Body of pancreas (tissue), 4 donors: ENCODE measurements at regions not wholly inside any gene's neighbourhood (a gene's known extent, or its start where the extent isn't known, plus 50 kb on each side); places are given as distances from the start of the nearest gene placed in this dataset.

Source experiments
- ATAC-seq: fragments of 150-250 bp; one replicate; pipeline ENCODE4 v1.9.1; 2016
- DNase-seq, 4 donors: peaks; one replicate each; pipeline ENCODE4 v3.0.0-alpha.2; 2019
- H3K27ac ChIP-seq, 4 donors: fragments of 200-600 bp; sonication (generic); 1 replicate in 3 of 4; 2 replicates in 1 of 4; pipeline versions ENCODE4 v1.5.1 to v1.6.1; 2016 to 2019; ENCODE audit warnings: mild to moderate bottlenecking in 1 of 4, mixed read lengths in 1 of 4, moderate library complexity in 1 of 4
- H3K27me3 ChIP-seq, 2 donors: fragments of 200-600 bp; sonication (generic); one replicate each; pipeline ENCODE4 v1.6.0; 2016; ENCODE audit warnings: mild to moderate bottlenecking in 1 of 2
- H3K36me3 ChIP-seq, 2 donors: fragments of 200-600 bp; sonication (generic); replicated peaks in 1 of 2; 2 replicates each; pipeline ENCODE4 v1.5.1; 2016; ENCODE audit warnings: low read depth in 2 of 2; ENCODE audit not compliant: insufficient read depth in 1 of 2
- H3K4me1 ChIP-seq: fragments of 200-600 bp; sonication (generic); one replicate; pipeline ENCODE4 v1.6.0; 2016
- H3K4me3 ChIP-seq, 2 donors: fragments of 200-600 bp; sonication (generic); 1 replicate in 1 of 2; 2 replicates in 1 of 2; pipeline ENCODE4 v1.5.1; 2016 to 2019
- H3K9me3 ChIP-seq, 3 donors: fragments of 200-600 bp; sonication (generic); 1 replicate in 2 of 3; 2 replicates in 1 of 3; pipeline ENCODE4 v1.5.1; 2016
- POLR2A ChIP-seq, 3 donors: fragments of 450-650 bp; IDR thresholded peaks; one replicate each; pipeline ENCODE4 v1.6.1; 2016; ENCODE audit warnings: antibody characterized with exemption in 3 of 3, mild to moderate bottlenecking in 2 of 3
- WGBS, 2 donors: methylation state at CpG; one replicate each; pipeline ENCODE4 v1.1.5; 2017; 5-methylcytosine and 5-hydroxymethylcytosine counted together
- intact Hi-C: fragments of 100-400 bp; cut with DNase I; formaldehyde crosslinking; loops from one replicate; pipeline ENCODE4 v1.15.1; 2023
- TF ChIP-seq, protein P1 (sequence below), 7 experiments: fragments of 450-650 bp in 4 of 7; fragments of 200-600 bp in 3 of 7; sonication (generic) in 3 of 7; IDR thresholded peaks; one replicate each; pipeline ENCODE4 v1.5.1; 2016 to 2019; ENCODE audit warnings: antibody characterized with exemption in 7 of 7

DNA sequence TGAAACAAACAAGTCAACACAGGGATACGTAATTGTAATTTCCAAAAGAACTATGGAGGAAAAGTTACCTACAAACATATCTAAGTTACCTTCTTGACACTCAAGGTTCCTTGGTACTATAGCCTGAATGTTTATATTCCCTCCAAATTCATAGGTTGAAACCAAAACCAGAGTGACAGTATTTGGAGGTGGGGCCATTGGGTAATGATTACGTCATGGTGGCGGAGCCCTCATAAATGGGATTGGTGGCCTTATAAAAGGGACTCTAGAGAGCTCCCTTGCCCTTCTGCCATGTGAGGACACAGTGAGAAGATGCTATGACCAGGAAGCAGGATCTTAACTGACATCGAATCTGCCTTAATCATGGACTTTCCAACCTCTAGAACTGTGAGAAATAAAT, 87.3 kb downstream of the PMAIP1 start:
- Histone ChIP-seq H3K27ac (no peak overlapping the region), H3K4me1 (no peaks in the 10 kb centered on the region), H3K4me3 (no peak overlapping the region), H3K27me3 (peaks cover 0 to 4% of the 10 kb centered on the region in 2 donors), H3K36me3 (no peaks in the 10 kb centered on the region), H3K9me3 (no peaks in the 10 kb centered on the region)
- no peak for DNase-seq
- WGBS, 2 donors, result 42 to 51% methylated on average over 4 of the region's 4 CpGs
- intact Hi-C loops, result loop anchor here (10.0 kb wide), 1 partner anchor 568 kb away; no protein-coding TSS in a partner anchor
- TF ChIP-seq, protein P1, sequence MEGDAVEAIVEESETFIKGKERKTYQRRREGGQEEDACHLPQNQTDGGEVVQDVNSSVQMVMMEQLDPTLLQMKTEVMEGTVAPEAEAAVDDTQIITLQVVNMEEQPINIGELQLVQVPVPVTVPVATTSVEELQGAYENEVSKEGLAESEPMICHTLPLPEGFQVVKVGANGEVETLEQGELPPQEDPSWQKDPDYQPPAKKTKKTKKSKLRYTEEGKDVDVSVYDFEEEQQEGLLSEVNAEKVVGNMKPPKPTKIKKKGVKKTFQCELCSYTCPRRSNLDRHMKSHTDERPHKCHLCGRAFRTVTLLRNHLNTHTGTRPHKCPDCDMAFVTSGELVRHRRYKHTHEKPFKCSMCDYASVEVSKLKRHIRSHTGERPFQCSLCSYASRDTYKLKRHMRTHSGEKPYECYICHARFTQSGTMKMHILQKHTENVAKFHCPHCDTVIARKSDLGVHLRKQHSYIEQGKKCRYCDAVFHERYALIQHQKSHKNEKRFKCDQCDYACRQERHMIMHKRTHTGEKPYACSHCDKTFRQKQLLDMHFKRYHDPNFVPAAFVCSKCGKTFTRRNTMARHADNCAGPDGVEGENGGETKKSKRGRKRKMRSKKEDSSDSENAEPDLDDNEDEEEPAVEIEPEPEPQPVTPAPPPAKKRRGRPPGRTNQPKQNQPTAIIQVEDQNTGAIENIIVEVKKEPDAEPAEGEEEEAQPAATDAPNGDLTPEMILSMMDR (IDR thresholded peaks at IDR 0.05), result no peak
- ATAC-seq, result no peak

DNA sequence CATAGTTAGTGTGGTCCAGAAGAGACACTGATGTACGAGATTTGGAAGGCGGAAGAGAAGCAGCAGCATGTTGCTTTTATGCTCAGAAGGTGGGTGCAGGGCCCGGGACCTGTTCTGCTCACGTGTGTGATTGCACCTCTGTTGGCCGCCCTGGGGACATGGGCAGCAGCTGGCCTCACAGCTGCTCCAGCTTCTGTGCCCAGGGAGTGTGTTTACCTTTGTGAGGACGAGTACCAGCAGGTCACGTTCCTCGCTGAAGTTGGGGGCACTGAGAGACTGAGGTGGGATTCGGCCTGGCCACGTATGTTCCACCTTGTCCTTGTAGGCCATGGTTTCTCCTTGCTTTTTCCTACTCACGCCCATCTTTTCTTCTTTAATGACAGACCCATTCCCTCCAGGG, 86.3 kb downstream of the PMAIP1 start:
- no peak overlapping the region for H3K4me3 ChIP-seq
- no peak overlapping the region for H3K27ac ChIP-seq
- intact Hi-C loops, result loop anchor here (10.0 kb wide), 1 partner anchor 569 kb away; no protein-coding TSS in a partner anchor
- TF ChIP-seq POLR2A (IDR thresholded peaks at IDR 0.05), result no peak
- TF ChIP-seq, protein P1 (IDR thresholded peaks at IDR 0.05), result no peak
- no peaks in the 10 kb centered on the region for H3K9me3 ChIP-seq
- peaks cover 0 to 4% of the 10 kb centered on the region in 2 donors for H3K27me3 ChIP-seq
- ATAC-seq (no peak), DNase-seq (no peak)
- H3K4me1 ChIP-seq, result no peaks in the 10 kb centered on the region
- 70 to 74% methylated on average over 10 to 11 of the region's 11 CpGs for WGBS, 2 donors
- H3K36me3 ChIP-seq, result no peaks in the 10 kb centered on the region

DNA sequence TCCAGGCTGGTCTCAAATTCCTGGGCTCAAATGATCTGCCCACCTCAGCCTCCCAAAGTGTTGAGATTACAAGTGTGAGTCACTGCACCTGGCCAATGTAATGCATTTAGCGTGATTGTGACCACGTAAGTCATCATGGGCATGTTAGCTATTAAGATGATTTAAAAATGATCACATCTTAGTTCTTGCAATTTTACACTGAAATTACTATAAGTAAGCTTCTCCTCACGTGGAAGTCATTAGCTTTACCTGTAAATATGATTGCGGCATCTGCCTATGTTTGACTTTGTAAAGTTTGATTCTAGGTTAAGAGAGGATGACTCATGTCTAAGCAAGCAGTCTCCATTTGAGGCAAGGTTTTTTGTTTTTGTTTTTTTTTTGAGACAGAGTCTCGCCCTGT, 85.5 kb downstream of the PMAIP1 start:
- Histone ChIP-seq H3K27ac (no peak overlapping the region), H3K4me1 (no peaks in the 10 kb centered on the region), H3K36me3 (no peaks in the 10 kb centered on the region), H3K27me3 (peaks cover 0 to 4% of the 10 kb centered on the region in 2 donors), H3K4me3 (no peak overlapping the region), H3K9me3 (no peaks in the 10 kb centered on the region)
- intact Hi-C loops, result loop anchor here (10.0 kb wide), 1 partner anchor 570 kb away; no protein-coding TSS in a partner anchor
- TF ChIP-seq, protein P1 (IDR thresholded peaks at IDR 0.05), result no peak
- no peak for TF ChIP-seq POLR2A (IDR thresholded peaks at IDR 0.05)
- WGBS, 2 donors, result 84 to 85% methylated on average over 5 of the region's 5 CpGs
- DNase-seq (no peak), ATAC-seq (no peak)

DNA sequence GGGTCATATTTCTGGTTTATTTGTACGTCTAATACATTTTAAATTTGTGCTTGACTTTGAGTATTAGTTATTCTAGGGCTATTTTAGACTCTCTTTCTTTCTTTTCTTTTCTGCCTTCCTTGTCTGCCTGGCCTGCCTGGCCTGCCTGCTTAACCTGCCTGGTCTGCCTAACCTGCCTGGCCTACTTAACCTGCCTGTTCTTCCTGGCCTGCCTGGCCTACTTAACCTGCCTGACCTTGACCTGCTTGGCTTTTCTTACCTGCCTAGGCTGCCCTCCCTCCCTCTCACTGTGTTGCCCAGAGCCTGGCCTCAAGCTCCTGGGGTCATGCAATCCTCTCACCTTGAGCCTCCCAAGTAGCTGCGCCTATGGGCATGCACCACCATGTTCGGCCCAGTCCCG, 83.7 kb downstream of the PMAIP1 start:
- H3K27ac ChIP-seq, result no peak overlapping the region
- DNase-seq, result no peak
- no peaks in the 10 kb centered on the region for H3K4me1 ChIP-seq
- ATAC-seq, result no peak
- no peaks in the 10 kb centered on the region for H3K36me3 ChIP-seq
- H3K4me3 ChIP-seq, result no peak overlapping the region
- no peaks in the 10 kb centered on the region for H3K9me3 ChIP-seq
- no peak for TF ChIP-seq POLR2A (IDR thresholded peaks at IDR 0.05)
- TF ChIP-seq, protein P1 (IDR thresholded peaks at IDR 0.05), result no peak
- WGBS, 2 donors, result 93 to 96% methylated on average over 4 of the region's 4 CpGs
- intact Hi-C loops, result loop anchor here (10.0 kb wide), 1 partner anchor 571 kb away; no protein-coding TSS in a partner anchor
- peaks cover 0 to under 1% of the 10 kb centered on the region in 2 donors for H3K27me3 ChIP-seq

DNA sequence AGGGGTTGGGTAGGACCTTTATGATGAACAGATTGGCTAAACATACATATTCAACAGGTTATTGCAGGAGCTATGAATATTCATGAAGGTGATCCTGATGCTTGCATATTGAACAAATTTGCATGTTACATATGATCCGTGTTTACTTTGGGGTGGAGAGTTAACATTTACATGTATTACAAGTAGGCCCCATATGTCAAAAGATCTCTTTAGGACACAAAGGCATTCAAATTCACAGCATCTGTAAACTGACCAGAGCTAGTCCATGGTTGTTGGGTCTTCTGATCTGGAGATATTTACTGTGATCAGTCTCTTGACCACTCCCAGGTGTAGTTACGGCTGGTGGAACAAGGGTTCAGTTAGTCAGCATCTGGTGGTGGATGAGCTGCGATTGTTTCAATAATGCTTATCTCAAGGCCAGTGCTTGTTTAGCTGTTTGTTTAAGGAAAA, 80.4 kb downstream of the PMAIP1 start:
- H3K27ac ChIP-seq, result no peak overlapping the region
- H3K4me3 ChIP-seq, result no peak overlapping the region
- H3K27me3 ChIP-seq, result no peaks in the 10 kb centered on the region
- TF ChIP-seq, protein P1 (IDR thresholded peaks at IDR 0.05), result no peak
- no peak for TF ChIP-seq POLR2A (IDR thresholded peaks at IDR 0.05)
- H3K9me3 ChIP-seq, result no peaks in the 10 kb centered on the region
- WGBS, 2 donors, result 38 to 46% methylated on average over 3 of the region's 3 CpGs
- ATAC-seq (no peak), DNase-seq (no peak)
- H3K4me1 ChIP-seq, result no peaks in the 10 kb centered on the region
- no peaks in the 10 kb centered on the region for H3K36me3 ChIP-seq
- intact Hi-C loops, result loop anchor here (10.0 kb wide), 1 partner anchor 575 kb away; no protein-coding TSS in a partner anchor
